ENCODE measurements at regions not wholly inside any gene's neighbourhood (a gene's known extent, or its start where the extent isn't known, plus 50 kb on each side); places are given as distances from the start of the nearest gene placed in this dataset.
"Not testable (repeated sequence)": the region's sequence is repeated elsewhere in the genome, so short reads cannot be mapped to it uniquely, and the experiment has no call there.

DNA sequence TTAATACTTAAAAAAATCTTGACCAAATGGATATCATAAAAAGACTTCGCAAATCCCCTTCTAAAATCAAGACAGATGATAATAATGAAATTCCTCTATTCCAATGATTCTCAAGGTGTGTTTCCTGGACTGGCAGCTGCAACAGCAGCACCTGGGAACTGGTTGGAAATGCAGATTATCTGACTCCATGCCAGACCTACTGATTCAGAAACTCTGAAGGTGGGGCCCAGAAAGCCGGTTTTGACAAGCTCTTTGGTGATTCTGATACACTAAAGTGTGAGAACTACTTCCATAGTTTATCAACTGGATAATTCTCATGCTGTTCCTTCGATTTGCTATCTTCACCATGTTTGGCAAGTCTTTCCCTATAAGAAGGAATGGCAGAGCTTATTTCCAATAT, 252.1 kb downstream of the COL12A1 start:
- DNase-seq (ENCODE audit: low spot score), result no peak

DNA sequence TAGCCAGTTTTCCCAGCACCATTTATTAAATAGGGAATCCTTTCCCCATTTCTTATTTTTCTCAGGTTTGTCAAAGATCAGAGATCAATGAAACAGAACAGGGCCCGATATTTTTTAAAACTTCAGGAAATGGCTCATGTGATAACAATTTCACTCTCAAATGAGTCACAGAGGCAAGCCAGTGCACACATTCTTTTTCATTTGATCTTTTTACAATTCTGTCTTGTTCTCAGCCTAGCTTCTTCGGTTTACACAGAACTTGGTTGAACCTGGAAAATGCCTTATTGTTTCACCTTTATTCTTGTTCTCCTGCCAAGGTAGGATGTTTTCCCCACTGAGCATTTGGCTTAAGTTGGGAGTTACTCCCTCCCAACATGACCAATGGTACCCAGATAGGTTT, 258.9 kb downstream of the COL12A1 start:
- DNase-seq (ENCODE audit: low spot score), result no peak

DNA sequence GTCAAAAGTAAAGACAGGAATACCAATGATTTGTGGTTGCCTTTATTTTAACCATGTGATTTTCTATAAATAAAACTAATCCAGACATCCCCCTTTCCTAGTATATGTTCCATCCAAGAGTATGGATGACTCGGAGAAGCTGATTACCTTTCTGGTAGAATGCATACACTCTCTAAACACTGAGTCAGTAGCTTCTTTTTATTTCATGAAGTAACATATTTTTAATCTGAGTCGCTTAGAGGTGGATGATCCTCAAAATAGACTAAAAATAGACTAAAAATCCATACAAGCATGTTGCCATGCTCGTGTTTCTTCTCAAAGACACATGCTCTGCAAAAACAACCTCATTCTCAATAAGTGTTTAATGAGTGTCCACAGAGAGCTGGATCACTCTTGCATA, 263.7 kb downstream of the COL12A1 start:
- DNase-seq (ENCODE audit: low spot score), result no peak

DNA sequence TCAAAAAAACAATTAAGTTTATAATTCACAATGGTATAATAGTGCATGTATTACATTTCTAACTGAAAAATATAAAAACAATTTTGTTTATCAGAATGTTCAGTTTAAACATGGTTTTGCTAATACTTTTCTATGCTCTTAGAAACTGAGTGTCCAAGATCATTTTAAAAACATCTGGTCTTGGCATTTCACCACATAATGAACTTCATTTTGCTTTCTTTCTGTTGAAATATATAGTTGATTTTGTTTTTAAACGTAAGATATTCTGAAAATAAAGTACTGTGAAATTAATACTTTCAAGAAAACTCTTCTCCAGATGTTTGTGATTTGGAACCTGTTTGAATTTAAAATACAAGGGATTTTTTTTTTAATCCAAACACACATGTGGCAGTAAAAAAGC, 264.4 kb downstream of the COL12A1 start:
- DNase-seq (ENCODE audit: low spot score), result no peak

DNA sequence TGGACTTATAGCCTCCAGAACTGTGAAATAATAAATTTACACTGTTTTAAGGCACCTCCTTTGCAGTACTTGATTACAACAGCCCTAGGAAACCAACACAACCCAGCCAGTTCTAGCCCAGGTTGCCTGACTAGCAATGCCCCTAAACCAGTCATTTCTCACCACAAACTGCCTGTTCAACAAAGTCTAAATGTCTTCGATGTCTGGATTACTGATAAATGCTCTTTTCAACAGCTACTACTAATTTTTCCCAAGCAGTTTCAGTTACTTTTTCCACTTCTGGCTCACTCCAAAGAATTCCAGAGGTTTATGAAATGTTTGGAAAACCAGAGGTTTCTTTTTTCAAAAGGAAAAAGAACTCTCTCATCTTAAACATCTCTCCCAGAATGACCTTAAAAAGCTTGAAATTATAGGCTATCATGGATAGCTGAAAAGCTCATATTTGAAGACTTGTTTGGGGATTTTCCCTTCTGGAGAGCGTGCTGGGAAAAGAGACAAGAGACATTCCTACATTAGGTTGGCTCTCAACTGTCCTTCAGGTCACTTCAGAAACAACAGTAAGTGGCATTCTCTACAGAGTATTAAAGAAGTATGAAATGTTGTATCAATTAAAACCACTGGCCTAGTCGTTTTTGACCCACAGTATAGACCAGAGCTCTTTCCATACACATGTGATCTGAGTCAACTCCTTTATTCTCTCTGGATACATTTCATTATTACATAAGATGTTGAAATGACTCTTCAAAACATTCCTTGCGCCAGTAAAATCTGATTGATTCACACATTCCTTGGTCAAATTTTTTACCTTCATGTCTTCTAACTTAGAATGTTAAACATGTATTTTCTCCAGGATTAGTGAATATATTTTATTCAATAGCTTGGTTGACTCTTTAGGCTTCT, 265.9 kb downstream of the COL12A1 start:
- no peak for DNase-seq (ENCODE audit: low spot score)

DNA sequence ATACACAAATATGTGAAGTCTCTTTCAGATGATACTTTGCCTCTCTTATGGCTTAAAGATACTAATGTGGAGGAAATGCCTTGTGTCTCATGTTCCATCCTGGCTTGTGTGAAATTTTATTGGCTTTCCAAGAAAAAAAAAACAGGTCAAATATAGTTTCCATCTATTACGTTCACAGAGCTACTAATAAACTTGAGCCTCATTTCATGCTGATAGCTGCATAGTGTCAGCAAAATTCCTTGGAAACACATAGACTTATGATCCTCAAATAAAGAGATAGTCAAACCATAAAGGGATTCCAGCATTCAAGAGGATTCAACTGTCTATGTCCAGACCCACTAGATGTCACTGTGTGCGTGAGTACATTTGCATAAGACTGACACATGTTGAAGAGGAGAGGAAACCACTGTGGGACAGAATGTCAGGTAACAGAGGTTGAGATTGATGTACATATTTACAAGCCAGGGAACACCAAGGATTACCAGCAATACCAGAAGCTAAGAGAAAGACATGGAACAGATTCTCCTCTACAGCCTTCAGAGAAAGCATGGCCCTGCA, 266.6 kb downstream of the COL12A1 start:
- DNase-seq (ENCODE audit: low spot score), result no peak

DNA sequence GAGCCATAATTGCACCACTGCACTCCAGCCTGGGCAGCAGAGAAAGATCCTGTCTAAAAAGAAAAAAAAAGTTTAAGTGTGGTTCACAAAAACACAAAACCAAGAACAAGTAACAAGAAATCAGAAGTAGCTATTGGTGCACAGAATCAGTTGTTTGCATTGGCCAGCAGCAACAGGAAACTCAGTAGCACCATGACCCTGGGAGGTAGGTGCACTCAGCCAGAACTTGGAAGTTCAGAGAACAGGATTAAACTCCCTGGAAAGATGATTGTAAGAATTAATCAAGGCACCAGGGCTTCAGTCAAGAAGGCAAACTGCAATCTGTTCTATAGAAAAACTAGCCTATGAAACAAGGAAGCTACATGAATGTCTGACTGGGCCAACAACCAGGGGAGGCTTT, 267.9 kb downstream of the COL12A1 start:
- no peak for DNase-seq (ENCODE audit: low spot score)

DNA sequence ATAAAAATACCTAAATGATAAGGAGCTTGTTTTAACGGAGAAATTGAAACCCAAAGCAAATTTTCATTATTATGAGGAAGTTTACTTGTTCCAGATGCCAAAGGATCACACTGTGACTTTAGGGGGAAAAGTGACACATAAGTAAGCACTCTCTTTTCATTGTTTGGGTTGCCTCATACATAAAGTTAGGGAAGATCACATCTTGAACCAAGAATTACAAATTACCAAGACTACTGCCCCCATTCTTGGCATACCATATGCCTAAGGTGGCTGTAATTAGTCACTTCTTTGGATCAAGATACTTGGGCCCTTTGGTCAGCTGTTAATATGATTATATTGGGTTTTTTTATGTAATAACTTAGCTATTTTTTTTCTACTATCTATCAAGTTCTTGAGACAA, 269.0 kb downstream of the COL12A1 start:
- DNase-seq (ENCODE audit: low spot score), result no peak

DNA sequence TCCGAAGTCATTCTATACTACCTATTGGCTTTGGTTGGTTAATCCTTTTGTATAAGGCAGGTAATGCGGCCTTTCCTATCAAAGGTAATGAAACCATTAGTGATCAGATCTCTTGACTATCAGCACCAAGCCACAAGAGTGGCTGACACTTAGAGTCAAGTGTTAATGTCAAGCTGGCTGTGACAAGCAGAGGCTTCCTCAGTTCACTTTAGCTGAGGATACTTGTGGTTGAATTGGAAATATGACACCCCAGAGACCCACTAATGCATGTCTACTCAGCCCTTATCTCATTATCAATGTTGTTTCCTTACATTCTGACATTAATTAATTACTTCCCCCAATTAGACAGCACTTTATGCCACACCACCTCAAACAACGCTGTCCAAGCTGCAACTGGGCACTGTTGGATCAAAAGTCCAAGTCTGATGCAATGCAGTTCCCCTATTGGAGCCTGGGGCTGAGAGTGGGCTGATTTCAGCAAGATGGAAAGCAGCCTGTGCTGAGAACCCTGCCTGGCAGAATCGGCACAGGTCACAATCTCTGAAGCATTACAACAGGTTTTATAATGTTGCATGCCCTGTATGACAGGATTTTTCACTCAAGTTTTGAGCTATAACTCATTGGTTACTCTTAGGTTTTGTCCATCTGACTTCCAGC, 273.5 kb downstream of the COL12A1 start:
- DNase-seq (ENCODE audit: low spot score), result no peak

DNA sequence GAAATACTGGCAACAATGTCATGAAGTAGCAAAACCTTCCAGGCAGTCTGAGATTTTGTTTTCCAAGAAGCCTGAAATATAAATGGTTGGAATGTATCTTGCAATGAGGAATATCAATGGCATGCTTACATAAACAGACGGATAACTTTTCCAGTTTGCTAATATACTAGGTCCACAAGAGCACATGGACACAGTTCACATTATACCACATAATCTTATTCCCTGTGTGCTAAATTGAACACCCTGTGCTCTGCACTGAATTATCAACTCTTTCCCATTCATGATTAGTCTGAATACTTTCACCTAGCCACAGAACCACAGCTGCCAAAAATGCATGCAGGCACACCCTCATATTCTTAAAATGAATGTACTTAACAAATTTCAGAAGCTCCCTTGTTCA, 274.3 kb downstream of the COL12A1 start:
- no peak for DNase-seq (ENCODE audit: low spot score)

DNA sequence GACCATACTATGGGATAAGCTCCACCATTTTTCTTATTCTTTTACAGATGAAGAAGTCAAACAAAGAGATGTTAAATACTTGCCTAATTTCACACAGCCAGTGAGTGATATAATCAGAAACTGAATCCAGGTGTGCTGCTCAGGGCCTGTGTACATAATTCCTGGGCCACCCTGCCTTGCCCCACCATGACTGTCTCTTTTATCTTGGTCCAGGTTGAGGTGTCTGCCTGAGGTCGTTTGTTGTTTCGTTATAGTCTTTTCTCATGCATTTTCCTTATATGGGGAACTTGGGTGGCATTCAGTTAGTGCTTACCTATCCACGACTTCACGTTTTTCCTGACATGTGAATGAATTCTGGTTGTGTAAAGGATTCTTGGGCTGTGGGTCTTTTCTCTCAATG, 277.6 kb downstream of the COL12A1 start:
- no peak for DNase-seq (ENCODE audit: low spot score)

DNA sequence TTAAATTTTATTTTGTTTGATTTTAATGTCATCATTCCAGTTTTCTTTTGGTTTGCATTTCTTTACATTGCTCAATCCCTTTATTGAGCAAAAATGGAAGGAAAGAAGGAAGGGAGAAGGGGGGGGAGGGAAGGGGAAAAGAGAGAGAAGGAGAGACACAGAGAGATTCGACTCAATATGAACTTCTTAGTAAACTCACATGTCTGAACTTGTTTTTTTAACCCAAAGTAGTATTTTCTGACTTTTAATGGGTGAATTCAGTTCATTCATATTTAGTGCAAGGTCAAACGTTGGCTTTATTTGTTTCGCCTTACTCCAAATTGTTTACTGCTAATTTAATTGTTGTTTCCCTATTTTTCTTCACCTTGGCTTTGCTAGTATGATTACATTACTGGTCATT, 278.6 kb downstream of the COL12A1 start:
- DNase-seq (ENCODE audit: low spot score), result no peak

DNA sequence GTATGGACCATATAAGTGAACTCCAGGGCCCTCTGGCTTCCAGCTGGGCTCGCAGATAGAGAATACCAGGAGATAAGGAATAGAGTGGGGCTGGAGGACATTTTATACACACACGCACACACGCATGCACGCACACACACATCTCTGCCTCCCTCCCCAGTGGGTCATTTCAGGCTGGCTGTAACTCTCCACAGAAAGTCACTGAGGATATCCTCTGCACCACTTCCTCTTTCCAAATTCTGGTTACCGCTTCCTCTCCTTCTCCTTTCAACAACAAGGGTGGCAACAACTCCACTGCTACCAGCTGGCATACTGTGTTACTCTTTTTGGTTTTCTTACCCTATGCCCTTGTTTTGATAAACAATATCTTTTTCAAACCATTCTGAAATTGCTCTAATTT, 280.2 kb downstream of the COL12A1 start:
- no peak for DNase-seq (ENCODE audit: low spot score)

DNA sequence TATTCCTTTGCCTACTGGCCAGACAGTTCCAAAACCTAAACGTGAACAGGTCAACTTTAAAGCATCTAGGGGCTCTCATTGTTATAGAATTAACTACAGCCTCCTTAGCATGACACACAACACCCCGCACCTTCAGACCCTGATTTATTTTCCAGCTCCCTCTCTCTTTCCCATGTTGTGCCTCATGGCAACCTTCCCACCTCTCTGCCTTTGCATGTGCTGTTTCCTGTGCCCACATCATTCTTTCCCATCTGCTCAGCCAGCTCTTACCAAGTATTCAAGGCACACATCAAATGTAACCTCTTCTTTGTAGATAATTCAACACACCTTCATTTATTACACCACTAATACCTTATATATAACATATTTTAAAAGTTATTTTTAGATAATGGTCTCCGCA, 291.0 kb downstream of the COL12A1 start:
- DNase-seq (ENCODE audit: low spot score), result no peak

DNA sequence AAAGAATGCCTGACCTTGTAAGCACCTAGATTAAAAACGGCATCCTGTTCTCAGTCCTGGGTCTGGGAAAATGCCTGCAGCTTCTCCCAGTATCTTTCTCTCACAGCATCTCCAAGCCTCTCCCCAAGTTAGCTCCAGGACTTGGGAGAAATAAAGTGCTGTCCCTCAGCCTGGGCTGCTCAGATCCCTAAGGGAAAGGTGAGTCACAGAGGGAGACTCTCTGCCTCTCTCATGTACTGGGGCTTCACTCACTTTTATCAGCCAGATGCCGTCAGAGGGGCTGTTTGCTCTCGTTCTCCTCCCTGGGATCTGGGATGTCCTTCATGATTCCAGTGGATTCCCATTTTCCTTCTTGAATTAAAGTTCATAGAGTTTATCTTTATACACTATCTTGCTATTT, 293.6 kb downstream of the COL12A1 start:
- DNase-seq (ENCODE audit: low spot score), result no peak

DNA sequence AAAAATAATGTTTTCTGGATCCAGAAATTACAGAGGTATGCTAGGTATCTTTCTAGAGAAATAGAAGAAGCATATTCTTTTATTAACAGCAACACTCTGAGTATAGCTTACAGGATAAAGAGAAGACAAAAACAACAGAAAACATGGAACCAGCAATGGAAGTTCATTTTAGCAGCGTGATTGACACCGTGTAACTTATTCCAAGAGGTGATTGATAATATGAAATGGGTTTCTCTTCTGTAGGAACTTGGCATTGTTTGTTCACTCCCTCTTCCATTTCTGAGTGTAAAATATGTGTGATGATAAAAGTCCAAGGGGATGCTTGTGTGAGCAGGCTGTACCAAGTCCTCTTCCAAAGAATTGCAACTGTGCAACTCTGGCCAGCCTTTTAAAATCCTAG, 303.0 kb downstream of the COL12A1 start:
- DNase-seq (ENCODE audit: low spot score), result no peak

DNA sequence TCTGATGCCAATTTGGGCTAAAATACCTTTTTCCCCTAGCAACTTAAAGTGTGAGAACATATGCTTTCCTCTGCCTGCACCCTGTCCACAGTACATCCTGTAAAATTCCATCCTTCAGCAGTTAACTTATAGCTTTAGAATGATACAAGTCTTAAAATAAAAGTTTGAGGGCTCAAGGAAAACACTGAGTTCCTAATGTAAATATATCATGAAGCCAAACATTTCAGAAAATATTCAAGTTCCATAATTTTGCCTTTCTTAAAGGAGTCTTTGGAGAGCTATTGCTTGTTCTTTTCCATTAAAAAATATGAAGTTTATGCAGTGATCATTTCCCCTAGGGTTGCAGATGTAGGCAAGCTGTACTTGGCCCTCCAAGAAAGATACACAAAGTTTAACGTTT, 303.8 kb downstream of the COL12A1 start:
- DNase-seq (ENCODE audit: low spot score), result no peak

DNA sequence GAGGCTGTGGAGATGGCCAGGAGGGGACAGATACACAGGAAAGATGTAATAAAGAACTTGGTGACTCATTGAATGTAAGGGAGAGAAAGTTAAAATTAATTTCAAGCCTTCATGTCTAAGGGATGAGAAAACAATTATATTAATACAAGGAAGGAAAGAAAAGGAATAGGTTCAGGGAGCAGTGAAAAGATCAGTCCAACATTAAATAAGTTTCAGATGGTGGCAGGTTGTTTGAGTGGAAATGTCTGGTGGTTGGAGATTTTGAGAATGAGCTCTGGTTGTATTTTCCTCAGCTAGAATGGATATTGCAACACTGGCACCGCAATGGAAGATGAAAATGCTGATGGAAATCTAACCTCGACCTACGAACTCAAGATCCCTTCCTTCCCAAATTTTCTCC, 304.3 kb downstream of the COL12A1 start:
- DNase-seq (ENCODE audit: low spot score), result no peak

DNA sequence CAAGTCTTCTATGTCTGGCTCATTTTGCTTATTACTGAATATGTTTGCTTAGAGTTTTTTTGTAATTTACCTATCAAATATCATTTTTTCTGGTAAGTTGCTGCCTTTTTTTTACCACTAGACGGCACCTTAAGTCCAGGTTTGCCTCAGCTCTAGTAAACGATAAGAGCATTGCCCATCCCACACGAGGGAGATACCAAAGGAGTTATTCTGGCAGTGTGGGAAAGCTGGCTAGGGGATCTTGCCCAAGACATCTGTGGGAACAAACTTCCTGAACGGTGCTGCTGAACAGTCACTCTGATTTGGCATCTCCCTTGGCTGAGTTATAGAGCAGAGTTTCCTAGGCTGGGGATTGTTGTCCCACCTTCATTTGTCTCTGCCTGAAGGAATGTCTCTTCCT, 306.4 kb downstream of the COL12A1 start:
- DNase-seq (ENCODE audit: low spot score), result no peak

DNA sequence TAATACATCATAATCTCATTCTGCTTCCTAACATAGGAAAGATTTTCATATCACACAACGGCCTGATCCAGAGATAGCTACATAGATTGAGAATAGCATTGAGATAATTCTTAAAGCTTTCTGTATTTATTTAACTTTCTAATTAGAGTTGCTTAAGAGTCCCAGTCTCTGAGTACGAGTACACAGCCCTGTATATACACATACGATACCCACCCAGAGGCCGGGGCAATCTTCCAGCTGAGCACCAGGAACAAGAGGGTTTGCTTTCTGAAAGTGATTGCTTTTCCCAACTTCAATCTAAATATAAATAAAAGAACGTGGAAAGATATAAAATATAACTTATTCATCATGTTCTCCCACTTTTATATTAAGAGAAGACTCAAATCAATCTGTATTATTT, 313.8 kb downstream of the COL12A1 start:
- no peak for DNase-seq (ENCODE audit: low spot score)

DNA sequence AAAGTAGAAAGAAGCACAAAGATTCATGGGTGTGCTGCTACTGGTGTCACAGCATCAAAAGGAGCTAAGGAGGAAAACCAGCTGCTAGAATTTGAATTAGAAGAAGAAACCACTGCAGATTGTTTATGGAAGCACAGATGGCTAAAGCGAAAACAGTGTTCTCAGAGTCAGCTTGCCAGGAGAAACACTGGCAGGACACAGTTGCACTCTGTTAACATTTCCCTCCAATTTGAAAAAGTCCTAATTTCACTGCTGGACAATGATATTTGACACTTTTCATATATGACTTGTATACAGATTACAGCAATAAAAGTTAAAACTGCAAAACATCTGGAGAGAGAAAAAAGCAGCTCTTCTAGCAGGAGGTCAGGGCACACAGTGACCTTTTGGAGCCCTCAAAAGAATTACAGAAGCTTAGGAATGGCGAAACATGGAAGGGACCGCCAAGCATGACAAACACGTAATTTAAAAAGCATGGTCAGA, 314.5 kb downstream of the COL12A1 start:
- no peak for DNase-seq (ENCODE audit: low spot score)

DNA sequence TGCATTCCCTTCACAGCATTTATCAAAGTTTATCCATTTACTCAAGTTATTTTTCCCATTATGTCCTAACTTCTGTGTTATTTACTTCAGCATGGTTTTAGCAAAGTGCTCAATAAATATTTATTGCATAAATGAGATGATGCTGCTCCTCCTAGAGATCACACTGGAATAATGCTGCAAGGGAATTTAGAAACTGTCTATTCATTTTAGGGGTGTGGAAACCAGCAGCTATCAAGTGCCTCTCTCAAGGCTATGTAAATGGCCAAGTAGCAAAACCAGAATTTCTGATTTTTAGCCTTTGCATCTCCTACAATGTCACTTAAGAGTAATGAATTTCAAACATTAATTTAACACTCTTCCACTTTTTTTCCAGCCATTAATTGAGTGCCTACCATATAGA, 316.2 kb downstream of the COL12A1 start:
- no peak for DNase-seq (ENCODE audit: low spot score)

DNA sequence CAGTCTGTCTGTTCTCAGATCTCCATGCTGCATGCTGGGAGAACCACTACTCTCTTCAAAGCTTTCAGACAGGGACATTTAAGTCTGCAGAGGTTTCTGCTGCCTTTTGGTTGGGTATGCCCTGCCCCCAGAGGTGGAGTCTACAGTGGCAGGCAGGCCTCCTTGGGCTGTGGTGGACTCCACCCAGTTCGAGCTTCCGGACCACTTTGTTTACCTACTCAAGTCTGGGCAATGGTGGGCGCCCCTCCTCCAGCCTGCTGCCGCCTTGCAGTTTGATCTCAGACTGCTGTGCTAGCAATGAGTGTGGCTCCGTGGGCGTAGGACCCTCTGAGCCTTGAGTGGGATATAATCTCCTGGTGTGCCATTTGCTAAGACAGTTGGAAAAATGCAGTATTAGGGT, 317.1 kb downstream of the COL12A1 start:
- DNase-seq (ENCODE audit: low spot score), result not testable (repeated sequence)

Measured in hematopoietic multipotent progenitor cell treated with erythropoietin and hydrocortisone succinate and interleukin-3 and kit ligand, for 17 days (in vitro differentiated cells).